PC-9 (cell line): ENCODE measurements at regions not wholly inside any gene's neighbourhood (a gene's known extent, or its start where the extent isn't known, plus 50 kb on each side); places are given as distances from the start of the nearest gene placed in this dataset.

ENCODE experiments used
- BruUV-seq: library from RNA; stranded (reverse); fragments of 400-500 nt; replicated peaks from 2 replicates; lab custom pipeline; 2021; lab: Mats Ljungman, UMichigan
- CTCF ChIA-PET: fragments of 300-600 bp; sonication (Branson Sonifier 250); formaldehyde crosslinking; loops from one replicate; lab custom pipeline; 2022; ENCODE audit warnings: antibody characterized with exemption; lab: Charles Lee
- POLR2A ChIA-PET: fragments of 300-600 bp; sonication (Branson Sonifier 250); formaldehyde crosslinking; loops from one replicate; lab custom pipeline; 2022; ENCODE audit warnings: antibody characterized with exemption; ENCODE audit not compliant: unreplicated experiment; lab: Charles Lee
- DNase-seq, 2 experiments: peaks; one replicate each; pipeline versions ENCODE4 v3.0.0 to v3.0.0-alpha.2; 2015 to 2022; ENCODE audit warnings: mixed read lengths in 1 of 2
- H2AFZ ChIP-seq: fragments of 200-600 bp; sonication (generic); 2 replicates; pipeline ENCODE4 v1.8.1; 2017; ENCODE audit warnings: antibody characterized with exemption
- H3F3A ChIP-seq: fragments of 200-600 bp; sonication (generic); 2 replicates; pipeline ENCODE4 v1.8.1; 2017; ENCODE audit warnings: antibody characterized with exemption, mild to moderate bottlenecking, low read depth; ENCODE audit not compliant: insufficient read depth
- H3K27ac ChIP-seq: fragments of 200-600 bp; sonication (generic); 2 replicates; pipeline ENCODE4 v1.6.1; 2016; ENCODE audit warnings: mixed run types
- H3K27me3 ChIP-seq: fragments of 200-600 bp; sonication (generic); 2 replicates; pipeline ENCODE4 v1.6.1; 2016; ENCODE audit warnings: low read depth, mixed run types; ENCODE audit not compliant: insufficient read depth
- H3K36me3 ChIP-seq: fragments of 200-600 bp; sonication (generic); 2 replicates; pipeline ENCODE4 v1.6.1; 2016; ENCODE audit warnings: low read depth, mixed run types
- H3K4me1 ChIP-seq: fragments of 200-600 bp; sonication (generic); replicated peaks from 2 replicates; pipeline ENCODE4 v1.6.1; 2016; ENCODE audit warnings: mixed run types; ENCODE audit not compliant: insufficient read depth
- H3K4me2 ChIP-seq: fragments of 200-600 bp; sonication (generic); 2 replicates; pipeline ENCODE4 v1.6.1; 2017; ENCODE audit warnings: mixed run types
- H3K4me3 ChIP-seq: fragments of 200-600 bp; sonication (generic); 2 replicates; pipeline ENCODE4 v1.6.1; 2016; ENCODE audit warnings: mixed run types
- H3K79me2 ChIP-seq: fragments of 200-600 bp; sonication (generic); 2 replicates; pipeline ENCODE4 v1.6.1; 2017; ENCODE audit warnings: low read depth, mixed run types
- H3K9me2 ChIP-seq: fragments of 200-600 bp; sonication (generic); 2 replicates; pipeline ENCODE4 v1.8.1; 2017; ENCODE audit warnings: mild to moderate bottlenecking; ENCODE audit not compliant: insufficient read depth
- H3K9me3 ChIP-seq: fragments of 200-600 bp; sonication (generic); 2 replicates; pipeline ENCODE4 v1.8.1; 2016; ENCODE audit warnings: low read depth; ENCODE audit not compliant: insufficient read depth
- H4K20me1 ChIP-seq: fragments of 200-600 bp; sonication (generic); 2 replicates; pipeline ENCODE4 v1.8.1; 2017; ENCODE audit not compliant: insufficient read depth
- CTCF ChIP-seq: fragments of 200-600 bp; sonication (generic); conservative IDR thresholded peaks from 2 replicates; pipeline ENCODE4 v1.6.1; 2017; ENCODE audit warnings: mixed run types, antibody characterized with exemption, mild to moderate bottlenecking, moderate library complexity
- EZH2 ChIP-seq: fragments of 200-600 bp; sonication (generic); IDR thresholded peaks from 2 replicates; pipeline ENCODE4 v1.8.0; 2017; ENCODE audit warnings: antibody characterized with exemption, low read depth
- intact Hi-C: fragments of 100-400 bp; cut with micrococcal nuclease; formaldehyde crosslinking; loops from one replicate; pipeline ENCODE4 v1.10.0; 2022; ENCODE audit not compliant: unreplicated experiment

- Histone ChIP-seq H3K4me2 (no peak overlapping the region), H3F3A (no peaks in the 10 kb centered on the region), H3K4me3 (no peak overlapping the region), H3K79me2 (no peaks in the 10 kb centered on the region), H3K27me3 (no peaks in the 10 kb centered on the region), H3K36me3 (no peaks in the 10 kb centered on the region), H3K9me2 (no peaks in the 10 kb centered on the region), H4K20me1 (no peaks in the 10 kb centered on the region), H3K4me1 (no peaks in the 10 kb centered on the region), H3K27ac (no peak overlapping the region), H3K9me3 (no peaks in the 10 kb centered on the region), H2AFZ (no peak overlapping the region)
- DNase-seq = no peak
- CTCF ChIA-PET = no interaction called here
- no peak for TF ChIP-seq EZH2
- TF ChIP-seq CTCF = no peak
- intact Hi-C loops = no loop called here
- no TSS peak for BruUV-seq
- POLR2A ChIA-PET = no interaction called here
These were observed 75.1 kb upstream of the FER start for GRCh38 chr5:108672639-108673038.

- no peaks in the 10 kb centered on the region for H3K4me1 ChIP-seq
- H3K79me2 ChIP-seq = no peaks in the 10 kb centered on the region
- H2AFZ ChIP-seq = no peak overlapping the region
- H3K4me2 ChIP-seq = no peak overlapping the region
- H3K4me3 ChIP-seq = no peak overlapping the region
- TF ChIP-seq EZH2 (no peak), CTCF (no peak)
- no peaks in the 10 kb centered on the region for H4K20me1 ChIP-seq
- no peaks in the 10 kb centered on the region for H3K27me3 ChIP-seq
- no peak overlapping the region for H3K27ac ChIP-seq
- DNase-seq = no peak
- H3K36me3 ChIP-seq = no peaks in the 10 kb centered on the region
- H3K9me3 ChIP-seq = no peaks in the 10 kb centered on the region
- H3F3A ChIP-seq = no peaks in the 10 kb centered on the region
- H3K9me2 ChIP-seq = no peaks in the 10 kb centered on the region
- no TSS peak for BruUV-seq
- intact Hi-C loops = no loop called here
- POLR2A ChIA-PET = no interaction called here
- CTCF ChIA-PET = no interaction called here
These were observed 77.0 kb upstream of the FER start for GRCh38 chr5:108670591-108671289.

GRCh38 chr5:108669462-108669861 lies 78.2 kb upstream of the FER start:
- H3K27ac ChIP-seq = no peak overlapping the region
- ChIA-PET CTCF (no interaction called here), POLR2A (no interaction called here)
- H3K79me2 ChIP-seq = no peaks in the 10 kb centered on the region
- no peak overlapping the region for H2AFZ ChIP-seq
- TF ChIP-seq CTCF (no peak), EZH2 (no peak)
- no peak overlapping the region for H3K4me3 ChIP-seq
- no peaks in the 10 kb centered on the region for H4K20me1 ChIP-seq
- intact Hi-C loops = no loop called here
- no peaks in the 10 kb centered on the region for H3K9me2 ChIP-seq
- DNase-seq = no peak
- no peaks in the 10 kb centered on the region for H3K27me3 ChIP-seq
- H3K4me1 ChIP-seq = no peaks in the 10 kb centered on the region
- H3K9me3 ChIP-seq = no peaks in the 10 kb centered on the region
- H3K36me3 ChIP-seq = no peaks in the 10 kb centered on the region
- H3F3A ChIP-seq = no peaks in the 10 kb centered on the region
- H3K4me2 ChIP-seq = no peak overlapping the region
- BruUV-seq = no TSS peak
